Stimulated activated CD4-positive, alpha-beta T cell treated with anti-CD3 and anti-CD28 coated beads, Interleukin-2, amount 100 ng/mL, for 24 hours (primary cell): ENCODE measurements at regions not wholly inside any gene's neighbourhood (a gene's known extent, or its start where the extent isn't known, plus 50 kb on each side); places are given as distances from the start of the nearest gene placed in this dataset.
"Not testable (repeated sequence)": the region's sequence is repeated elsewhere in the genome, so short reads cannot be mapped to it uniquely, and the experiment has no call there.

Experiments
- DNase-seq, 2 donors: peaks; one replicate each; pipeline ENCODE4 v3.0.0-alpha.2; 2020

- DNase-seq = no peak
These were observed 222.3 kb upstream of the HS3ST1 start for GRCh38 chr4:11650801-11651596.

DNA sequence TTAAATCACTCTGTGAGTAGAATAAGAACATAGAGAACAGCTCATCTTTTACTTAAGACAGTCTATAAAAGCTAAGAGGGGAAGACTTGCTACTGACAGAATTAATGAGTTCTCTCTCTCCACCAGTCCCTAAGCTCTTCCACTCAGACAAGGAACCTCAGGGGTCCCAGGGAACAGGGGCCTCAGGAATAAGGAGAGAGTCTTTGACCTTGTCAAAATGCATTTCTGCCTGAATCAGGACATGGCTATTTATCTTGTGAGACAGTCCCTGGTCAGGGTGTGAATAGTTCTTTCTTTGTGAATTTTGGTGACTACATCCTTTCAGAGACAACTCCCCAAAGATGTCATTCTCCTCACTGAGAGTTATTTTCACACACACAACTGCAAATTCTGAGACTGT is 218.7 kb upstream of the HS3ST1 start:
- DNase-seq = no peak

- not testable (repeated sequence) for DNase-seq
These were observed 214.4 kb upstream of the HS3ST1 start for GRCh38 chr4:11643081-11643480.

DNA sequence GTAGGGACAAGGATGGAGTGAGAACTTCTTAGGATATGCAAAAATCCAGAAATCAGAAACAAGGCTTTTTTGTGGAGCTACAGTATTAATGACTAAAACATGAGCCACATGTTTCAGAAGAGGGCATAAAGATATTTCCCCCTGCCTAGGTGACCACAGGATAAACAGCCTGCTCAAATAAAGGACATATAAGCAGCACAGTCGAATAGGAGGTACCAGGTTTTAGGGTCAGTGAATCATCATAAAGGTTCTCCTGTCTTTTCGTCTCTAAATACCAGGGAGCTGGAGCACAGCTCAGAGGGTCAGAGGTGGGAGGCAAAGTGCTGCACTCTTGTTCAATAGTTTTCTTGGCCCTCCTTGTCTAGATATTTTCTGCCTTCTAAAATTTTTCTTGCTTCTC is 211.9 kb upstream of the HS3ST1 start:
- no peak for DNase-seq

GRCh38 chr4:11636551-11636950 is 207.9 kb upstream of the HS3ST1 start:
- DNase-seq = no peak

DNA sequence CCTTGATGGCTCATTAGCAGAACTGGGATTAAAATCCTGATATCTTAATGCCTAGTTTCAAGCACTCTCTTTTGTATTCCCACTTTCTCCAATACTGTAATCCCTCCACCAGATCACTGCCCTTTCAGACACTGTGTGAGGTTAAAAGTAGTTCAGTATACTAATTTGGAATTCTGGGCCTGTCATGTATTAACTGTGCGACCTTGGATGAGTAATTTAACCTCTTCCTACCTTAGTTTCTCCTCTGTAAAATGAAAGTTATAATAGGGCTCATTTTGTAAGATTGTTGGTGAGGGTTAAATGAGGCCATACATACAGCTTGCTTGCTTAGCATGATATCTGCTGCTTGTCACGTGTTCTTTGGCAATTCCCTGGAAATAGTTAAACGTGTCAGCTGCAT is 207.3 kb upstream of the HS3ST1 start:
- DNase-seq = no peak

DNA sequence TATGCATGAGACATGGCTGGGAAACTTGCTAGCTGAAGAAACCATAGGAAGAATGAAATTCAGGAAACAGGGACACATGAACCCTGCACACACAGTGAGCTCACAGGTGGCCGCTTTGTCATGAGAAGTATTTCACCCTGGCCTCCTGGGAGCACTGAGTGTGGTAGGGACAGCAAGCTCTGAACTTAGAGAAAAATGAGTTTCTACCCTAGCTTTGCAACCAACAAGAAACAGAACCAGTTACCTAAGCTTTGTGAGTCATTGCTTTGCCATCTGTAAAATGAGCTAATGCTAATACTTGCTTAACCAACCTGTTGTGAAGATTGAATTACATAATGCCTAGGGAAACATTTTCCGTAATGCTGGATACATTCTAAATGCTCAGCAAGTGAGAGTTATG is 206.6 kb upstream of the HS3ST1 start:
- no peak for DNase-seq

DNA sequence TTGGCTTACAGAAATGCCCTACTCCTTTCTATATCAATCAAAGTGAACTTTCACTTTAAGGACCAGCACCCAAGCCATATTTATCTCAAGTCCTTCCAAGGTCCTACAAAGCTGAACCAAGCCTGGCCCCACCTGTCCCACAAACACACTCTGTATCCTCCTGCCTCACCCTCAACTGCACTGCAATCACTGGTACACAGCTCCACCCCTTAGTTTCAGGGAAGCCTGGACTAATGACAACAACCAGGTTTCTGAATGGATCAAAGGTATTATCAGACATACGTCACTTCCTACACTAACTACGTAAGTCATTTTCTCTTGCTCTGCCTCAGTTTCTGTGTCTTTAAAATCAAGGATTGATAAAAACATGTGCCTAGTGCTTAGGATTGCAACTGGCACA is 205.6 kb upstream of the HS3ST1 start:
- DNase-seq = no peak

DNA sequence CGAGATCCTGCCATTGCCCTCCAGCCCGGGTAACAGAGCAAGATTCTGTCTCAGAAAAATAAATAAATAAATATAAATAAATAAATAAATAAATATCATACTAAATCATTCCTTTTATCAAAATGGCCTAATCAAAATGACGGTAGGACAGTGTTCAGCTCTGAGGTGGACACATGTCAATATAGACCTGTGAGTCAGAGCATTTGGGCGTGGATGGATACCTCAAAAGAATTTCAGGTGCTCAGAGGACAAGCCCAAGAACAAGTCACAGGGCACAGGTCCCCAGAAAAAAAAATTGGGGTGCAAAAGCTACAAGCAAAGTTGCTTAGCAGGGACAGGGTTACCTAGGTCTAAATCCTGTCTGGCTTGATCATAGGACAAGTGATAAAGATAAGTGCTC is 204.7 kb upstream of the HS3ST1 start:
- no peak for DNase-seq

- no peak for DNase-seq
These were observed 203.8 kb upstream of the HS3ST1 start for GRCh38 chr4:11632483-11632882.

DNA sequence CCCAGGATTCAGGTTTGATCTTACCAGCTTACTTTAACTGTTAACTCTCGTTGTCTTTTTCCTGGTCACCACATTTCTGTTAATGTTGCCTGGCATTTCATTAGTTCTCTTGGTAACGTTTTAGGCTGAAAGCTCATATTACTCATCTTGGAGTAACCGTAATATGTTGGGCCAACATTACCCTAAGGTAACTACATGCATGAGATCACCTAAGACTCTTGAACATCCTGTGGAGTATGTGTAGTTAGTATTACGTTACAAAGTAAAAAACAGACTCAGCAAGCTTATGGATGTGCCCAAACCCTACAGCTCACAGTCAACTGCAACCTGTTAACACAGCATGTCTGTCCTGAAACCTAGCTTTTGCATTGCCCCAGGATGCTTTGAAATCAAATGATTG is 203.3 kb upstream of the HS3ST1 start:
- no peak for DNase-seq

DNA sequence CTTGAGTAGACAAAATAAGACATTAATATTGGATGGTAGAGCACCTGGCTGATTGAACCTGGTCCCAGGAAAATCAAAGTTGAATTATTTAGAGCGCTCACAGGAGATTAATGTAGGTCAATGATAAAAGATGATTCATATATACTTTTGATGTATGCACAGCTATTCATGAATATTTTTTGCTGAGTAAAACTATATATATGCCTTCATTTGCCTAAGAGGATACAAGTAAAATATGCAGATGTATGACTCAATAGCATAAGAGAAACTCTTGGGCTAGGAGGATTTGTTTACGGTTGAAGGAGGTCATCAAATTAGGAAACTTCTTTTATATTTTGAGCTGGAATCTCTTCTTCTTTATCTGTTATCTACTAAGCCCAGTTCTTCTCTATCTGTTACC is 202.7 kb upstream of the HS3ST1 start:
- no peak for DNase-seq

DNA sequence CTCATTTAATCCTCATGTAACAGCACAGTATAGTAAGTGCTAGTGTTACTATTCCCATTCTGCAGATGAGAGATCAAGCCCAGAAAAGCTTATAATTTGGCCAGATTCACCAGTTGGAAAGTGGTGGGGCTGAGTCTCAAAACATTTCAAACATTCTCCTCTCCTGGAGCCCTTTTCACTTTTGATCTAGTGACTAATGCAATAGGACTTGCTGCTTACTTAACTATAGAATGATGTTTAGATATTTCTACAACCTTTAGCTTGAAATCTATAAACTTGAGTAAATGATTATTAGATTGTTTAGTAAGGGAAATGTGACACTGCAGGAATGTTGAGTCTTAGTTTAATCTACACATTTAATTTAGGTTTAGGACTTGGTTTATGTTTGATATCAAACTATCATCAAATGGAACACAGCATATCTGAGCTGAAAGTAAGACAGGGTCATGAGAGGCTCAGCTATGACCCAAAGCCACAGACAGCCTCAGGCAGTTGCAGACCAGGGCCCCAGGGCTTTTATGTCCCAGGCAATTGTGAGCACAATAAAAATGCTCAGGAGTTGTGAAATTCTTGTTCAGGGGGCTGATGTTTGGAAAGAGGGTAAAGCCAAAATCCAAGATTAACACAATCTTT is 199.5 kb upstream of the HS3ST1 start:
- no peak for DNase-seq

DNA sequence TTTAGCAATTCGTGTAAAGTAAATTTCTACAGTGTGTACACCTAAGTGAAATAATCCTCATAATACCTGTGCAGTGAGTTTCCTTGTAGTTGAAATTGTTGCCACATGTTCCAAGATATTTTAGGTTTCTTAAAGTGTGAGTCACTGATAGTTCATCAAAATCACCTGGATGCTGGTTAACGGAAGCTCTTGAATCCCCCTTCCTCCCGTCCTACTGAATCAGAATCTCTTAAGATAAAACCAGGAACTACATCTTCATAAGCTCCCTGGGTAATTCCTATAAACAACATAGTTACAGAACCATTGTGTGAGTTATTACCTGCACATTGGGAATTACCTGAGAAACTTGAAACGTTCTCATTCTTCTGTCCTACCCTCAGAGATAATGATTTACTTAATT is 197.4 kb upstream of the HS3ST1 start:
- no peak for DNase-seq

- no peak for DNase-seq
These were observed 196.5 kb upstream of the HS3ST1 start for GRCh38 chr4:11625211-11625610.

- no peak for DNase-seq
These were observed 195.7 kb upstream of the HS3ST1 start for GRCh38 chr4:11624370-11624769.

DNA sequence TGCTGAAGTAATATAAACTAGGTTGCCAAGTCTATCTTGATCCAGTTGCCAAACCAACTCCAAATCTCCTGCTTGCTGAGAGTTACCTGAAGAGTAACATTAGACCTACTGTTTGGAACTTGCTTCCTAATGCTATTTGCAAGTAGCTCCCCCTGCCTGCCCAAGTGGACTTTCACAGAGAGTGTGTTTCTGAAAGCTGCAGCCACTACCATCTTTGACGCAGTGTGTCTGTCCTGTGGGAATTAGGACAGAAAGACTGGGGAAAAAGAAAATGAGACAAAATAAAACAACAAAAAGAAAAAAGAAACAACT is 195.0 kb upstream of the HS3ST1 start:
- no peak for DNase-seq

GRCh38 chr4:11622961-11623725 is 194.4 kb upstream of the HS3ST1 start:
- no peak for DNase-seq

DNA sequence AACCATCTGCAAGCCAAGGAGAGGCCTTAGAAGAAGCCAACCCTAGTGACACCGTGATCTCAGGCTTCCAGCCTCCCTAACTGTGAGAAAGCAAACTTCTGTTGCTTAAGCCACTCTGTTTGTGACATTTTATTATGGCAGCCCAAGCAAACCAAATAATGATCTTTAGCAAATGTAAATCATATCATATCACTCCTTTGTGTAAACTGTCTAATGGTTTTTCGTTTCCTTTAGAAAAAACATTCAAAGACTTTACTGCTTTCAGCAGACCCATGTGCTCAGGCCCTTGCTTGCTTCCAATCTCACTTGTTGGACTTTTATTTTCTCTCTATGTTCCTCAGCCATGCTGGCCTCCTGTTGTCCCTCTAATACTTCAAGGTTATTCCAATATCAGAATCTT is 192.2 kb upstream of the HS3ST1 start:
- DNase-seq = no peak

DNA sequence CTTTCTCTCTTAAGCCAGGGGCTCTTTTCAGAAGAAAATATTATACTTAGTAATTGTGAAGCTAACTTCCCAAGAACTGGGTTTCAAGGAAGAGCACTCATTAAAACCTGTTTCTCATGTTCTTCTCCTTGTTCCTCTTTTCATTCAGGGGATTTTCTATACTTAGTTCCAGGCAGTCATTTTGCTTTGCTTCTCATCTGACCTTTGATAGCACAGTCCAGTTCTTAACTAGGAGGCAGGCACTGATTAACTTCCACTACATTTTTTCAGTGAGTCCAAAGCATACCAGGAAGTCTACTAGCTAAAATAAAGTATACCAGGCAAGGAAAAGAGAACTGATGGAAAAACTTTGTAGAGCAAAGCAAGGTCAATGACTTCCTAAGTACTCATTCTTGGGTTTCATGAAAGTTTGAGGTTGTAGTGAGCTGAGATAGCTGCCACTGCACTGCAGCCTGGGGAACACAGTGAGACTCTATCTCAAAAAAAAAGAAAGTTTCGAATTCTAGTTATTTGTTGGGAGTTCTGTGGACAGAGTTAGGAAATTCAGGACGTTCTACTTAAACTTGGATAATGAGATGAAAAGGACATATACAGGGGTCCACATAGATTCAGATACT is 190.1 kb upstream of the HS3ST1 start:
- no peak for DNase-seq

DNA sequence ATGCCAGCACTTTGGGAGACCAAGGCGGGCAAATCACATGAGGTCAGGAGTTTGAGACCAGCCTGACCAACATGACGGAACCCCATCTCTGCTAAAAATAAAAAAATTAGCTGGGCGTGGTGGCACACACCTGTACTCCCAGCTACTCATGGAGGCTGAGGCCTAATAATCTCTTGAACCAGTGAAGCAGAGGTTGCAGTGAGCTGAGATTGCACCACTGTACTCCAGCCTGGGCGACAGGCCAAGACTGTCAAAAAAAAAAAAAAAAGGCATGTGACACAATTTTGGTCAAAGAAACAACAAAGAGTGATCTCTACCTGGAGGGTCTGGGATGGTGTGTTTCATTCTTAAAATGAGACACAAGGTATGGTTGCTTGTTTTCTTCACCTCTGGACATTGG is 188.2 kb upstream of the HS3ST1 start:
- DNase-seq = no peak

DNA sequence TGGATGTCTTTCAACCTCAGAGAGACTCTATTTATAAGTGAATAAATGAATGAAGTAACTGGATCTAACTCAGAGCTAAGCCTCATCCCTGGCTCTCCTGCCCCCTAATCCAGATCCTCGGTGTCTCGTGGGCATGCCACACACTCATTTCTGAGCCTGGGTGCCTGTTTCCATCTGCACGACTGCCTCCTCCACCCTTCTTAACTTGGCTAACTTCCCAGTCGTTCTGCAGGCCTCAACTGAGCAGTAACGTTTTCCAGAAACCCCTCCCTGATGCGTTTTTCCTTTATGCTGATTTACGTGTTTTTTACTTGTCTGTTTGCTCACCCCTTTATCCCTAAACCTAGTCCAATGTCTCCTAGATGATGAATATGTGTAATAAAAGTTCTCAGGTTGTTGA is 186.9 kb upstream of the HS3ST1 start:
- DNase-seq = no peak

DNA sequence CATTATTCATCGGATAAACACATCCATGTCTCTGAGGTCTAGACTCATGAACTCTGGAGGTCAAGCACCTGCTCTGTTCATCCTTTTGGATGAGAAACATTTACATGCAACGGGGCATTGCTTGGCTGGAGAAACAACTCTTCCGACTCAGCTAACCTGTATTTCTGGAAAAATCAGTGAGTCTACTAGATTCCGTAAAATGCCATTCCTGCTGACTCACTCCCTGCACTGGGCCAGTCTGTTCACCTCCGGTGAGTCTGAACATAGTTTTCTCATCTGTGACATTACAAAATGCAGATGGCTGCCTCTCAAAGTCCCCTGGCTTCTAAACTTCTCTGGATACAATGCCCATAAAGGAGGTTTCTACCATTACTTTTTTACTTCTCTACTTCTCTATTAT is 185.7 kb upstream of the HS3ST1 start:
- DNase-seq = no peak

- no peak for DNase-seq
These were observed 183.2 kb upstream of the HS3ST1 start for GRCh38 chr4:11611868-11612267.
